GM12892 (cell line): ENCODE measurements at regions not wholly inside any gene's neighbourhood (a gene's known extent, or its start where the extent isn't known, plus 50 kb on each side); places are given as distances from the start of the nearest gene placed in this dataset.

Source experiments
- POLR2A ChIP-seq: IDR thresholded peaks from 2 replicates; pipeline ENCODE4 v1.6.1; 2011; ENCODE audit warnings: low read depth, low read length, control low read depth
- POLR2AphosphoS5 ChIP-seq: IDR thresholded peaks from 2 replicates; pipeline ENCODE4 v1.6.1; 2011; ENCODE audit warnings: low read depth, low read length, control low read depth
- TAF1 ChIP-seq: IDR thresholded peaks from 2 replicates; pipeline ENCODE4 v1.6.1; 2011; ENCODE audit warnings: low read depth, mild to moderate bottlenecking, control low read depth, low read length, borderline replicate concordance

GRCh38 chrX:865422-865821 lies 234.8 kb downstream of the SHOX start:
- TF ChIP-seq POLR2A (no peak), POLR2AphosphoS5 (no peak), TAF1 (no peak)
